Mesendoderm (in vitro differentiated cells): ENCODE measurements at regions not wholly inside any gene's neighbourhood (a gene's known extent, or its start where the extent isn't known, plus 50 kb on each side); places are given as distances from the start of the nearest gene placed in this dataset.

Source experiments
- DNase-seq: peaks from one replicate; pipeline ENCODE4 v3.0.0; 2013
- H2AK5ac ChIP-seq: 2 replicates; pipeline ENCODE4 v1.6.1; 2013; ENCODE audit warnings: low read length, inconsistent platforms
- H2BK120ac ChIP-seq: 2 replicates; pipeline ENCODE4 v1.6.1; 2013; ENCODE audit warnings: low read depth, mild to moderate bottlenecking, low read length, moderate library complexity, mixed read lengths
- H2BK15ac ChIP-seq: replicated peaks from 2 replicates; pipeline ENCODE4 v1.6.1; 2013; ENCODE audit warnings: low read depth, mild to moderate bottlenecking, moderate library complexity
- H2BK5ac ChIP-seq: 2 replicates; pipeline ENCODE4 v1.6.1; 2013; ENCODE audit warnings: low read length, inconsistent platforms
- H3K18ac ChIP-seq: 2 replicates; pipeline ENCODE4 v1.6.1; 2013; ENCODE audit warnings: mild to moderate bottlenecking, low read length, mixed read lengths
- H3K23ac ChIP-seq: one replicate; pipeline ENCODE4 v1.6.1; 2013; ENCODE audit warnings: low read length
- H3K27ac ChIP-seq: 2 replicates; pipeline ENCODE4 v1.5.1; 2013; ENCODE audit warnings: low read depth, mild to moderate bottlenecking, inconsistent platforms, low read length, moderate library complexity
- H3K27me3 ChIP-seq: 2 replicates; pipeline ENCODE4 v1.6.1; 2013; ENCODE audit warnings: low read length, control low read depth, mild to moderate bottlenecking, inconsistent platforms; ENCODE audit not compliant: insufficient read depth, poor library complexity
- H3K36me3 ChIP-seq: 2 replicates; pipeline ENCODE4 v1.6.1; 2013; ENCODE audit warnings: low read length, inconsistent platforms; ENCODE audit not compliant: control insufficient read depth, insufficient read depth
- H3K4ac ChIP-seq: one replicate; pipeline ENCODE4 v1.6.1; 2013; ENCODE audit warnings: low read depth, mild to moderate bottlenecking, low read length, moderate library complexity
- H3K4me1 ChIP-seq: 2 replicates; pipeline ENCODE4 v1.6.1; 2013; ENCODE audit warnings: low read depth, low read length, inconsistent platforms; ENCODE audit not compliant: control insufficient read depth
- H3K4me2 ChIP-seq: 2 replicates; pipeline ENCODE4 v1.6.1; 2013; ENCODE audit warnings: low read length
- H3K4me3 ChIP-seq: 2 replicates; pipeline ENCODE4 v1.5.1; 2013; ENCODE audit warnings: mild to moderate bottlenecking, low read length
- H3K56ac ChIP-seq: one replicate; pipeline ENCODE4 v1.6.1; 2013; ENCODE audit warnings: low read length
- H3K79me1 ChIP-seq: 2 replicates; pipeline ENCODE4 v1.6.1; 2013; ENCODE audit warnings: low read length, inconsistent platforms
- H3K79me2 ChIP-seq: 2 replicates; pipeline ENCODE4 v1.6.1; 2013; ENCODE audit warnings: mild to moderate bottlenecking, low read length; ENCODE audit not compliant: control insufficient read depth, insufficient read depth
- H3K9ac ChIP-seq: 2 replicates; pipeline ENCODE4 v1.6.1; 2013; ENCODE audit warnings: low read length, inconsistent platforms
- H4K5ac ChIP-seq: one replicate; pipeline ENCODE4 v1.6.1; 2013; ENCODE audit warnings: low read length
- H4K8ac ChIP-seq: one replicate; pipeline ENCODE4 v1.6.1; 2013; ENCODE audit warnings: low read depth, mild to moderate bottlenecking, control low read depth, low read length, moderate library complexity
- WGBS: extraction: QIAGEN DNeasy Blood & Tissue Kit; methylation state at CpG from one replicate; pipeline ENCODE4 v1.1.7; 2013; ENCODE audit warnings: low lambda C conversion rate, missing lambda C conversion rate; ENCODE audit not compliant: insufficient coverage; ENCODE audit errors: extremely low coverage; 5-methylcytosine and 5-hydroxymethylcytosine counted together

DNA sequence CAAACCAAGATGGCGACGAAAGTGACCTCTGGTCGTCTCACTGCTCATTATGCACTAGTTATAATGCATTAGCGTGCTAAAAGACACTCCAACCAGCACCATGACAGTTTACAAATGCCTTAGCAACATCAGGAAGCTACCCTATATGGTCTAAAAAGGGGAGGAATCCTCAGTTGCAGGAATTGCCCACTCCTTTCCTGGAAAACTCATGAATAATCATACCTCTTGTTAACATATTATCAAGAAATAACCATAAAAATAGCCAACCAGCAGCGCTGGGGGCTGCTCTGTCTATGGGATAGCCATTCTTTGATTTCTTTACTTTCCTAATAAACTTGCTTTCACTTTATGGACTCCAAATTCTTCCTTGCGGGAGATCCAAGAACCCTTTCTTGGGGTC lies 595.7 kb upstream of the KLF4 start:
- Histone ChIP-seq H2BK15ac (no peak overlapping the region), H3K27me3 (no peaks in the 10 kb centered on the region)

DNA sequence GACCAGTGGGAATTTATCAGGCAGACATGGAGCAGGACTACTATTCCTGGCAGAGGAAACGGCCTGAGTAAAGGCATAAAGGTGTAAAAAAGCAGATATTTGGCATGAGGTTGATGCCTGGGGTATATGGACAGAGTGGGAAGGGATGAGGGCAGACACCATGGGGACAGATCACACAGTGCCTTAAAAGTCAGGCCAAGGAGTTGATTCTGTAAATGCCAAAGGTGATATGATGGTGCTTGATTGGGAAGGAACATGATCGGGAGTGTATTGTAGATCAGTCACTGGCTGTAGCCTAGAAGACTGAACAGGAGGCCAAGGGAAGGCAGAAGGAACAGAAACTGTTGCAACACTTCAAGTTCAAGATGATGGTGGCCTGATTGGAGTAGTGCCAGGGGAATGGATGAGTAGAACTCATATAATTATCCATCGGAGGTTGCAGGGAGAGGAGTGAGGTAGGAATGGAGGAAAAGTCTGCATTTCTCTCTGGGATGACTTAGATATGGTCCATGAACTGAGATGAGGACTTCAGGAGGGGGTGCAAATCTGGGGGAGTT lies 594.3 kb upstream of the KLF4 start:
- Histone ChIP-seq H3K18ac (no peak overlapping the region), H3K4me2 (no peak overlapping the region), H3K56ac (no peak overlapping the region), H3K4me3 (no peak overlapping the region), H3K79me1 (no peaks in the 10 kb centered on the region), H3K79me2 (no peaks in the 10 kb centered on the region), H3K9ac (no peak overlapping the region), H2BK15ac (no peak overlapping the region), H2BK5ac (no peak overlapping the region), H2AK5ac (no peak overlapping the region), H3K27ac (no peak overlapping the region), H4K5ac (no peak overlapping the region), H4K8ac (no peak overlapping the region), H2BK120ac (no peak overlapping the region), H3K36me3 (no peaks in the 10 kb centered on the region), H3K27me3 (no peaks in the 10 kb centered on the region), H3K4ac (no peak overlapping the region), H3K4me1 (no peaks in the 10 kb centered on the region), H3K23ac (no peak overlapping the region)
- DNase-seq: no peak
- no CpG with 5 or more reads among the region's 3 CpGs for WGBS

More for the DNA sequence above, 595.7 kb upstream of the KLF4 start:
- Histone ChIP-seq H3K18ac (no peak overlapping the region), H3K79me2 (no peaks in the 10 kb centered on the region), H3K4me2 (no peak overlapping the region), H3K27ac (no peak overlapping the region), H3K4me3 (no peak overlapping the region), H4K5ac (no peak overlapping the region), H3K4ac (no peak overlapping the region), H3K23ac (no peak overlapping the region), H4K8ac (no peak overlapping the region), H3K4me1 (no peaks in the 10 kb centered on the region), H3K56ac (no peak overlapping the region), H2BK5ac (no peak overlapping the region), H2BK120ac (no peak overlapping the region), H3K9ac (no peak overlapping the region), H3K36me3 (no peaks in the 10 kb centered on the region), H3K79me1 (no peaks in the 10 kb centered on the region), H2AK5ac (no peak overlapping the region)
- DNase-seq: no peak
- WGBS: no CpG with 5 or more reads among the region's 6 CpGs

DNA sequence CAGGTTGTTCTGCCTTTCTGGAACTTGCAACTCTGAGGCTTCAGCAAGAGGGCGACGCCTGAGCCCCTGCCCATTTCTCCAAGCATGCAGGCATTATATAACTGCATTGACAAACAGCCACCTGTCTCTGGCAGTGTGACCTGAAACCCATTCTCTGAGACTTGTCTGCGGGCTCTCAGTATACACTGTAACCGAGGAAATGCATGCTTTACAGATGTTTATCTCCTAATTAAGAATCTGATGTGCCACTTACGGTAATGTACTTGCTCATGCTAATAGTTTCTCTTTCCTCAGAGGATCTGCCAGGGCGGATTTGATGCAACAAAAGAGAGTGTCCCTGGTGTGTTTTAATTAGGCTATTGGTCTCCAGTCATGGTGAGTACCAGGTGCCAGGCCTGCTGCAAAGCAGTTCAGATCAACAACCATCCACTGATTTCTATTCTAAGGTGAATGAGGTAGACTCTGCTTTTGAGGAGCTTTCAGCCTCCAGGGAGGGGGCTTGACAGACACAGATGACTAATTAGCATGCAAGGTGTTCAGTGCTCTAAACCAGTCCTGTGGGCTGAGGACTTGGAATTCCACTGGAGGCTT lies 593.7 kb upstream of the KLF4 start:
- Histone ChIP-seq H4K5ac (no peak overlapping the region), H3K18ac (no peak overlapping the region), H3K9ac (no peak overlapping the region), H2BK120ac (no peak overlapping the region), H2AK5ac (no peak overlapping the region), H3K4ac (no peak overlapping the region), H3K4me1 (no peaks in the 10 kb centered on the region), H3K56ac (no peak overlapping the region), H3K79me1 (no peaks in the 10 kb centered on the region), H3K36me3 (no peaks in the 10 kb centered on the region), H4K8ac (no peak overlapping the region), H3K79me2 (no peaks in the 10 kb centered on the region), H3K27ac (no peak overlapping the region), H3K23ac (no peak overlapping the region), H3K4me3 (no peak overlapping the region), H2BK15ac (no peak overlapping the region), H3K27me3 (no peaks in the 10 kb centered on the region), H2BK5ac (no peak overlapping the region), H3K4me2 (no peak overlapping the region)
- WGBS: no CpG with 5 or more reads among the region's 6 CpGs
- DNase-seq: peak; percentile 12

DNA sequence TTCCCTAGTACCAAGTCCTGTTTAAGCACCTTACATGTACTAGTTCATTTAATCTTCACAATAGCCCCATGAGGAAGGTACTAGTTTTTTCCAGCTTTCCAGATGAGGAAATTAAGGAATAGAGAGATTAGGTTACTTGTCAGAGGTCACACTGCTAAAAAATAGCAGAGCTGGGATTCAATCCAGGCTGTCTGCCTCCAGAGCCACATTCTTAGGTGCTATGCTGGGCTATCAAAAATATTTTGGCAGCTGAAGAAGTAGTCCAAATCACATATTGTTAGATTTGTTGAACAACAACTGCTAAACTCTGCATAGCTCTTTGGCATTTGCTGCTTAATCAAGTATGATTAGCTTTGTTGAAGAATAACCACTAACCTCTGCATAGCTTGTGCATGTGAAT lies 591.5 kb upstream of the KLF4 start:
- Histone ChIP-seq H3K56ac (no peak overlapping the region), H3K36me3 (no peaks in the 10 kb centered on the region), H3K4me2 (no peak overlapping the region), H3K18ac (no peak overlapping the region), H3K27me3 (no peaks in the 10 kb centered on the region), H2AK5ac (no peak overlapping the region), H3K79me2 (no peaks in the 10 kb centered on the region), H2BK15ac (no peak overlapping the region), H3K23ac (no peak overlapping the region), H3K9ac (no peak overlapping the region), H4K5ac (no peak overlapping the region), H3K4me3 (no peak overlapping the region), H2BK5ac (no peak overlapping the region), H3K4ac (no peak overlapping the region), H4K8ac (no peak overlapping the region), H3K4me1 (no peaks in the 10 kb centered on the region), H3K27ac (no peak overlapping the region), H3K79me1 (no peaks in the 10 kb centered on the region), H2BK120ac (no peak overlapping the region)
- DNase-seq: no peak

DNA sequence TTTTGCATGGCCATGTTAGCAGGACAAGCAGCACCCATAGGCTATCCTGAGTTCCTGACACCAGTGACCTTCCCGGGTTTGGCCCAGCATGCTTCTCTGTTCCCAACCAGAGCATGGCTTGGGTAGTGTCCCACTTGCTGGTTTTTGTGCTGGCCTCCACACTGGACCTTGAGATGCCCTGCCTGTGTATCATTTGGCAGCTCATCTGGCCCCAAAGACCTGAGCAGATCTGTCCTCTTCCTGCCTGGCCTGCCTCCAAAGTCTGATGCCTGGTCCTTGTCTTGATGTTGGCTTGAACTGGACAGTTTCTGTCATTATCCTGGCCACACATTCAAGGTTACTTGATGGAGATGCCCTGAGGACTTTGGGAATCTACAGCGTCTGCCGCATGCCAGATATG lies 590.7 kb upstream of the KLF4 start:
- Histone ChIP-seq H2BK15ac (no peak overlapping the region), H3K79me2 (no peaks in the 10 kb centered on the region), H3K9ac (no peak overlapping the region), H3K36me3 (no peaks in the 10 kb centered on the region), H2BK120ac (no peak overlapping the region), H2AK5ac (no peak overlapping the region), H3K4me2 (no peak overlapping the region), H3K27me3 (no peaks in the 10 kb centered on the region), H3K18ac (no peak overlapping the region), H4K8ac (no peak overlapping the region), H3K4me3 (no peak overlapping the region), H3K4ac (no peak overlapping the region), H3K23ac (no peak overlapping the region), H3K27ac (no peak overlapping the region), H3K4me1 (no peaks in the 10 kb centered on the region), H4K5ac (no peak overlapping the region), H3K56ac (no peak overlapping the region), H2BK5ac (no peak overlapping the region), H3K79me1 (no peaks in the 10 kb centered on the region)
- no peak for DNase-seq
- no CpG with 5 or more reads among the region's 3 CpGs for WGBS

DNA sequence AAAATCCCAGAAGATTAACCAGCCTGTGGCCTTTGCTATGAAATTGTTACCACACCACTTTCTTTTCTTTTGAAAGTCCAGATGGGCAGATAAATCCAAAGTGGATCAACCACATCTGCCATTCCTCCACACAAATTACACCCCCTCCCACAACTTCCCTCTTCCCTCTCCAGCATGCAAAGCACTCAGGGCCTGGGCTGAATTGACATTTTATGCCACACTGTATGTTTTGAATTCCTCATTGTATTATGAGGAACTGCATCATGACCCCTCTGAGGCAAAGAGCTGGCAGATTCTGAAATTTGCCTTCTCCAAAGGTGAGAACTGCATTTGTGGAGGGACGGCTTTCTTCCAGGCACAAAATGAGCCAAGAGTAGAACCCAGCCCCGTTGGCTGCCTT lies 589.2 kb upstream of the KLF4 start:
- no peaks in the 10 kb centered on the region for H3K4me1 ChIP-seq
- no peaks in the 10 kb centered on the region for H3K79me2 ChIP-seq
- no peak overlapping the region for H3K4me3 ChIP-seq
- H2BK5ac ChIP-seq: no peak overlapping the region
- H3K9ac ChIP-seq: no peak overlapping the region
- H4K5ac ChIP-seq: no peak overlapping the region
- no peak overlapping the region for H3K23ac ChIP-seq
- no CpG with 5 or more reads among the region's 2 CpGs for WGBS
- no peaks in the 10 kb centered on the region for H3K36me3 ChIP-seq
- no peaks in the 10 kb centered on the region for H3K79me1 ChIP-seq
- H3K56ac ChIP-seq: no peak overlapping the region
- H2AK5ac ChIP-seq: no peak overlapping the region
- no peak overlapping the region for H2BK15ac ChIP-seq
- no peak overlapping the region for H3K27ac ChIP-seq
- no peak for DNase-seq
- H3K27me3 ChIP-seq: no peaks in the 10 kb centered on the region
- H3K4me2 ChIP-seq: no peak overlapping the region
- no peak overlapping the region for H4K8ac ChIP-seq
- no peak overlapping the region for H3K18ac ChIP-seq
- H2BK120ac ChIP-seq: no peak overlapping the region
- no peak overlapping the region for H3K4ac ChIP-seq
